OCI-LY3 (cell line): ENCODE measurements at regions not wholly inside any gene's neighbourhood (a gene's known extent, or its start where the extent isn't known, plus 50 kb on each side); places are given as distances from the start of the nearest gene placed in this dataset.

Source experiments
- H2AFZ ChIP-seq: fragments of 200-600, 300-600 bp; shearing (Covaris generic); 2 replicates; pipeline ENCODE4 v1.6.0; 2014; ENCODE audit warnings: antibody characterized with exemption, low read depth, low read length
- H3K27ac ChIP-seq: fragments of 200-600, 300-600 bp; sonication (generic); 2 replicates; pipeline ENCODE4 v1.5.1; 2014; ENCODE audit warnings: mild to moderate bottlenecking, low read length, moderate library complexity, mixed read lengths
- H3K27me3 ChIP-seq: fragments of 200-600, 300-600 bp; sonication (generic); 2 replicates; pipeline ENCODE4 v1.6.1; 2014; ENCODE audit warnings: low read depth, low read length, mixed read lengths
- H3K36me3 ChIP-seq: fragments of 200-600, 300-600 bp; sonication (generic); replicated peaks from 2 replicates; pipeline ENCODE3; 2014; ENCODE audit warnings: low read depth, low read length, mixed read lengths
- H3K4me1 ChIP-seq: fragments of 300-600, 200-600 bp; sonication (generic); 2 replicates; pipeline ENCODE4 v1.6.1; 2014; ENCODE audit warnings: low read length, mixed read lengths
- H3K4me2 ChIP-seq: fragments of 200-600, 300-600 bp; sonication (generic); 2 replicates; pipeline ENCODE4 v1.6.1; 2014; ENCODE audit warnings: low read length, mixed read lengths
- H3K4me3 ChIP-seq: fragments of 300-600, 200-600 bp; sonication (generic); 2 replicates; pipeline ENCODE4 v1.5.1; 2014; ENCODE audit warnings: antibody characterized with exemption, mild to moderate bottlenecking, low read length, moderate library complexity
- H3K79me2 ChIP-seq: fragments of 300-600, 200-600 bp; shearing (Covaris generic); 2 replicates; pipeline ENCODE4 v1.6.1; 2014; ENCODE audit warnings: mild to moderate bottlenecking, low read length, mixed read lengths
- H3K9ac ChIP-seq: fragments of 300-600, 200-600 bp; shearing (Covaris generic); 2 replicates; pipeline ENCODE4 v1.6.0; 2014; ENCODE audit warnings: mild to moderate bottlenecking, low read length, moderate library complexity
- H3K9me3 ChIP-seq: fragments of 200-600, 300-600 bp; shearing (Covaris generic); 2 replicates; pipeline ENCODE4 v1.6.1; 2014; ENCODE audit warnings: low read length, mixed read lengths; ENCODE audit not compliant: insufficient read depth
- H4K20me1 ChIP-seq: fragments of 200-600, 300-600 bp; sonication (generic); 2 replicates; pipeline ENCODE4 v1.6.1; 2016; ENCODE audit warnings: low read length, mixed read lengths; ENCODE audit not compliant: insufficient read depth
- CTCF ChIP-seq: fragments of 200-600, 300-600 bp; sonication (generic); IDR thresholded peaks from 2 replicates; pipeline ENCODE4 v1.5.1; 2014; ENCODE audit warnings: antibody characterized with exemption, low read length, low read depth
- EZH2phosphoT487 ChIP-seq: fragments of 200-600 bp; shearing (Covaris generic); IDR thresholded peaks from 2 replicates; pipeline ENCODE4 v1.6.1; 2018; ENCODE audit warnings: antibody characterized with exemption, mixed run types, low read depth

- Histone ChIP-seq H3K4me3 (no peak overlapping the region), H2AFZ (no peak overlapping the region), H3K9ac (no peak overlapping the region), H3K9me3 (no peaks in the 10 kb centered on the region), H3K4me1 (peaks cover 17% of the 10 kb centered on the region), H4K20me1 (no peaks in the 10 kb centered on the region; the same call in 1 of the 2 replicates), H3K27me3 (peaks cover 32% of the 10 kb centered on the region), H3K36me3 (no peaks in the 10 kb centered on the region), H3K4me2 (no peak overlapping the region), H3K27ac (no peak overlapping the region), H3K79me2 (no peaks in the 10 kb centered on the region)
- TF ChIP-seq CTCF (no peak; the same call in 1 of the 2 replicates), EZH2phosphoT487 (no peak)
Observed at GRCh38 chr4:121514443-121514842, 133.6 kb upstream of the QRFPR start.

GRCh38 chr4:121510341-121510874 lies 129.6 kb upstream of the QRFPR start:
- peaks cover 53% of the 10 kb centered on the region for H3K27me3 ChIP-seq
- H3K4me3 ChIP-seq, result no peak overlapping the region
- peaks cover 21% of the 10 kb centered on the region for H3K4me1 ChIP-seq
- no peaks in the 10 kb centered on the region for H3K9me3 ChIP-seq
- peak overlapping the region; percentile 24 for H3K4me2 ChIP-seq
- H3K36me3 ChIP-seq, result no peaks in the 10 kb centered on the region
- H3K79me2 ChIP-seq, result no peaks in the 10 kb centered on the region
- no peak overlapping the region for H3K27ac ChIP-seq
- H2AFZ ChIP-seq, result no peak overlapping the region
- H4K20me1 ChIP-seq, result no peaks in the 10 kb centered on the region; the same call in 1 of the 2 replicates
- no peak overlapping the region for H3K9ac ChIP-seq
- TF ChIP-seq CTCF, result no peak
- TF ChIP-seq EZH2phosphoT487, result no peak

- no peaks in the 10 kb centered on the region for H3K36me3 ChIP-seq
- H2AFZ ChIP-seq, result no peak overlapping the region
- no peaks in the 10 kb centered on the region for H3K9me3 ChIP-seq
- H3K4me1 ChIP-seq, result no peaks in the 10 kb centered on the region
- no peak overlapping the region for H3K27ac ChIP-seq
- no peaks in the 10 kb centered on the region for H4K20me1 ChIP-seq
- H3K4me2 ChIP-seq, result no peak overlapping the region
- no peak overlapping the region for H3K4me3 ChIP-seq
- no peak overlapping the region for H3K9ac ChIP-seq
- no peaks in the 10 kb centered on the region for H3K79me2 ChIP-seq
- 0 out of 2 replicates have a peak, but pooled peaks cover 5% of the 10 kb centered on the region for H3K27me3 ChIP-seq
- TF ChIP-seq EZH2phosphoT487, result no peak
- TF ChIP-seq CTCF, result no peak
Observed at GRCh38 chr4:121485190-121485804, 104.5 kb upstream of the QRFPR start.

- Histone ChIP-seq H3K27ac (no peak overlapping the region), H4K20me1 (no peaks in the 10 kb centered on the region), H3K27me3 (0 out of 2 replicates have a peak, but pooled peaks cover 5% of the 10 kb centered on the region), H3K9ac (no peak overlapping the region), H3K4me1 (no peaks in the 10 kb centered on the region), H3K9me3 (no peaks in the 10 kb centered on the region), H3K4me2 (no peak overlapping the region), H2AFZ (no peak overlapping the region), H3K36me3 (no peaks in the 10 kb centered on the region), H3K4me3 (no peak overlapping the region), H3K79me2 (no peaks in the 10 kb centered on the region)
- peak; percentile 78 for TF ChIP-seq CTCF
- no peak for TF ChIP-seq EZH2phosphoT487
Observed at GRCh38 chr4:121484633-121485032, 103.8 kb upstream of the QRFPR start.
